ENCODE measurements at regions not wholly inside any gene's neighbourhood (a gene's known extent, or its start where the extent isn't known, plus 50 kb on each side); places are given as distances from the start of the nearest gene placed in this dataset.

DNA sequence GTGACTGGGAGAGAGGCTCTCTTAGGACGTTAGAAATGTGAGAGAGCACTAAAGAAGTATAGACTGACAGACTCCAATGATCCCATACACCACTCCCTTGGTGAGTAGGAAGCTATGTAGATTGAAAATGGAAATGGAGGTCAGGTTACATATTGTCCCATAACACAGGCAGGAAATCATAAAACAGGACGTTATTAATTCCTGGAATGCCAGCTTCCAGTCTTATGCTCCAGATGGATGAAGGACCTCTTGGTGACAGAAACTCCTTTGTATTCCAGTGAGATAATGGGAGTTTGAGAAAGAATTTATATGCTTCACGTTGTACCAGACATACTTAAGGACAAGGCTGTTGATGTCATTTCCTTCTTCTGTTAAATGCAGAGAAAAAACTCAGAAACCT, 338.2 kb upstream of the ITGA1 start:
- Mint-ChIP-seq H3K27ac (no peak overlapping the region), H3K27me3 (no peaks in the 10 kb centered on the region), H3K4me3 (no peak overlapping the region), H3K4me1 (no peaks in the 10 kb centered on the region), H3K9me3 (peaks cover 0 to 3% (median 0%) of the 10 kb centered on the region in 3 donors), H3K36me3 (no peaks in the 10 kb centered on the region)

DNA sequence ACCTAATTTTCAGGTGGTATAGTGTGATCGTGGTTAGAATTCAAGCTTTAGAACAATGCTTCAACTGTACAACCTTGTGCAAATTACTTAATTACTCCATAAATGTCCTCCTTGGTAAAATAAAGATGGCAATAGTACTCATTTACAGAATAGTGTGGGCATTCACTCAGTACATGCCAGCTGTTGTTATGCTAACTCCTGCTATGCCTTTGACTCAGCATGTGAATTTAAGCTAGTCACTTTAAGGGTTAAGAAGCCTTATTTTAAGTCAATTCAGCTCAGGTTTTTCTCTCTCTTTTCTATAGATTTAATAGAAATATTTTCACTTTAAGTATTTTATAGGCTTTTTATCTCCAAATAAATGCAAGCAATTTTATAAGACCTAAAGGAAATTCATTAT, 335.6 kb upstream of the ITGA1 start:
- Mint-ChIP-seq H3K9me3 (no peaks in the 10 kb centered on the region), H3K4me3 (no peak overlapping the region), H3K36me3 (no peaks in the 10 kb centered on the region), H3K27ac (no peak overlapping the region), H3K27me3 (no peaks in the 10 kb centered on the region), H3K4me1 (no peaks in the 10 kb centered on the region)

DNA sequence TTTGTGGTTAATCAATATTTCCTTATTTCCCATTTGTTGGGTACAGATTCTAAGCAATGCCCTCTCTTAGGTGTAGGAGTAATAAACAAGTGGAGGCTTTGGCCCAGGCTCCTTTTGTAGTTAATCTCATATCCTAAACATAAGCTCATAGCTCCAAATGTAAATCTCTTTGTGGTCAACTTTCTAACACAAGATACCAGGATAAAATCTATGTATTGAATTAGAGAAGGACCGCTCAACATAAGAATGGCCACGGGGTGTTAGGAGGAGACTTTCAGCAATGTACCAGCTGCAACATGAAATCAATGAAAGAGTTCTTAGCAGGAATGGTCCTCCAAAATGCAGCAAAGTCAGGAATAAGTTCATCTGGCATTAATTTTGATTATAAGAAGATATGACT, 334.5 kb upstream of the ITGA1 start:
- no peak overlapping the region for H3K4me3 Mint-ChIP-seq
- no peaks in the 10 kb centered on the region for H3K36me3 Mint-ChIP-seq
- H3K9me3 Mint-ChIP-seq = no peaks in the 10 kb centered on the region
- H3K27me3 Mint-ChIP-seq = no peaks in the 10 kb centered on the region
- no peak overlapping the region for H3K27ac Mint-ChIP-seq
- H3K4me1 Mint-ChIP-seq = no peaks in the 10 kb centered on the region

DNA sequence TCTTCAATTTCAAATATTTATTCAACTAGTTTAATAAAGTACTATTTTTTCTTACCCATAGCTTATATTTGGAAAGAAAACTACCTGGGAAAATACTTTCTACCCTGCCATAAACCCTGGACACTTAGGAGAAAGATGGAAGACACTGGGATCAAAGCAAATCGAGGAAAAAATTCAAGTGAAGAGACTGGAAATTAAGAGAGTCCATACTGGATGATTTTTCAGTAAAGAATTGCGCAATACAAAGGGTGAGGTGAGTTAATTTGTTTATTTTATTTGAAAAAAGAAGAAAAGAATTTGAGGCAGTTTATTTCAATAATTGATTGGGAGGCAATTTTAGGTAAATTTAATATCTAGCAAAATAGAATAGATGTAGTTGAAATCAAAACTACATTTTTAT, 331.8 kb upstream of the ITGA1 start:
- Mint-ChIP-seq H3K36me3 (no peaks in the 10 kb centered on the region), H3K9me3 (no peaks in the 10 kb centered on the region), H3K4me3 (no peak overlapping the region), H3K4me1 (no peaks in the 10 kb centered on the region), H3K27me3 (no peaks in the 10 kb centered on the region), H3K27ac (no peak overlapping the region)

DNA sequence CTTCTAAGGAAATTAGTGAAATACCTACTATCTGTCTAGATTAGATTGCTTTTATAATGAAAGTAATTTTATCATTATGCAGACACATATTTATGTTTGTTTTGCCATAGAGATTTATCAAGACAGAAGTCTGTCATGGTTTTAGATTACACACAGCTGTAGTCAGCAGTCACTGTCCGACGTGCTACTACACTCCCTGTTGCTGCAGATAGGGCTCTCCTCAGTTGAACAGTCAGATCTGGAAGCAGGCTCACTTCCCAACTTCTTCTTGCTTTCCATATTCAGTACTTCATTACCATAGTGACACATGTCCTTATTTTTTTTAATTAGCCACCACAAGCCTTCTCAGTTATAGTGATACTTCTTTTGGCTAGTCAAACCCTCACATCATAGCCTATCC, 329.9 kb upstream of the ITGA1 start:
- Mint-ChIP-seq H3K9me3 (no peaks in the 10 kb centered on the region), H3K36me3 (no peaks in the 10 kb centered on the region), H3K27ac (no peak overlapping the region), H3K4me1 (no peaks in the 10 kb centered on the region), H3K4me3 (no peak overlapping the region), H3K27me3 (no peaks in the 10 kb centered on the region)

DNA sequence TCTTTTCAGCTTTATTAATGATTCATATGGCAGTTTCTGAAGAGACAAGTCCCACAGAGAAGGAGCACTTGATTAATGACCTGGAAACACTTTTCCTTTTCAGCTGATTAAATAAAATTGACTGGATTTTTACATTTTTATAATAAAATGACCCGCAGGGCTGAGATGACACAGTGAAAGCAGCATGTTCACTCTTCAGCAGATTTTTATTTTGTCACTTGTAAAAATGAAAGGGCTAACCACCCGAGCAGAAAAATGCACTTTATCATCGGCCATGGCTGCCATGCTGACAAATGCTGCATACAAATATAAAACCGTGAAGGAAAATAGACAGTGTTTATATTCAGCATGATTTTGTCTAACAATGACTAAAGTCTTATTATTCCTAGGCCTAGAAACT, 321.6 kb upstream of the ITGA1 start:
- Mint-ChIP-seq H3K9me3 (no peaks in the 10 kb centered on the region), H3K27ac (no peak overlapping the region), H3K36me3 (no peaks in the 10 kb centered on the region), H3K27me3 (no peaks in the 10 kb centered on the region), H3K4me1 (no peaks in the 10 kb centered on the region), H3K4me3 (no peak overlapping the region)

DNA sequence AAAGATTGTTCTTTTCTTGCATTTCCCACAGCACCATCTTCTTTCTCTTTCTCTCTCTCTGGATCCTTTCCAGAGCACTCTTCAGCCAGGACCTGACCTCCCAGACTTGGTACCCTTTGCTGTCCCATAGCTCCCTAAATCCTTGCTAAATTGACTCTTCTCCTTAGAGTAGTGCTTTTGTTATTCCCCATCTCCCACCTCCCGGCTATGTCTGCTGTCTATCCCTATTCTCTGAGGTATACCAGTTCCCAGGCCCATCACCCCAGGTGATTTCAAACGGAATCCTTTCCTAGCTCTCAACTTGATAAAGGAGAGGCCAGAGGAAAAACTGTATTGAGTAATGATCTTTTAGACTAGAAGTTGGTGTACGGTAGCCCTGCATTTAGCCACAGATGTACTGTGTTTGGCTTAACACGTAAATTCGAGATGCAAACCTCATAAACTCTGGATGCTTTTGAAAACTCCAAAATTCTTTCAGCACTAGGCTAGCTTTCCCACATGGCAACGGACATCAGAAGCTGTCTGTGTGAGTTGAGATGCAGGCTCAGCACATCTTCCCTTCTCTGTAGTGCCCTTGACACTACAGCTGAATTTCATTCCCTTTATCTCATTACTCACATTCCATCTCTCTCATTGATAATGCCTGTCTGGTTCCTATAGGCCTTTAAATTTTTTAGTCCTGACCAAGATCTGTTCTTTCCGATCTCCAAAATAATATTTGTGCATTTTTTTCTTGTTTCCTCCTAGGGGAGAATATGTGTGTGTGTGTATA, 320.8 kb upstream of the ITGA1 start:
- peak overlapping the region in 1 of 3 donors; percentile 54 for H3K27ac Mint-ChIP-seq
- no peaks in the 10 kb centered on the region for H3K9me3 Mint-ChIP-seq
- no peak overlapping the region for H3K4me3 Mint-ChIP-seq
- no peaks in the 10 kb centered on the region for H3K4me1 Mint-ChIP-seq
- no peaks in the 10 kb centered on the region for H3K36me3 Mint-ChIP-seq
- H3K27me3 Mint-ChIP-seq = no peaks in the 10 kb centered on the region

DNA sequence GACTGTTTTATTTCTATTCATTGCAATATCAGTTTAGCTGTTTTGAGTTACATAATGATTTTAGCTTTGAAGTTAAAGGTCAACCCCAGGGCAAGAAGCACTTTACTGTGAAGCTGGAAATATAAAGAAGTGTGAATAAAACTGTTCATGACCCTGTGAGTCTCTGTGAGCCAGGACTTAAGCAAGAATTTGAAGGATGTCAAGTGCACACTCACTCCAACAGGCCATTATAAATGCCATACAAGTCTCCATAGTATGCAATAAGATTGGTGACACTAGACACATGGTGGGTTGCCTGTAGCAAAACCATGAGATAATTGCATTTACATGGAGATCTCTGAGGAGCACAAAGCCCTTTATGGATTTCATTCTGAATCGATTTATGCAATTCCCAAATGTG, 318.7 kb upstream of the ITGA1 start:
- Mint-ChIP-seq H3K27me3 (no peaks in the 10 kb centered on the region), H3K9me3 (no peaks in the 10 kb centered on the region), H3K4me3 (no peak overlapping the region), H3K27ac (no peak overlapping the region), H3K4me1 (no peaks in the 10 kb centered on the region), H3K36me3 (no peaks in the 10 kb centered on the region)

DNA sequence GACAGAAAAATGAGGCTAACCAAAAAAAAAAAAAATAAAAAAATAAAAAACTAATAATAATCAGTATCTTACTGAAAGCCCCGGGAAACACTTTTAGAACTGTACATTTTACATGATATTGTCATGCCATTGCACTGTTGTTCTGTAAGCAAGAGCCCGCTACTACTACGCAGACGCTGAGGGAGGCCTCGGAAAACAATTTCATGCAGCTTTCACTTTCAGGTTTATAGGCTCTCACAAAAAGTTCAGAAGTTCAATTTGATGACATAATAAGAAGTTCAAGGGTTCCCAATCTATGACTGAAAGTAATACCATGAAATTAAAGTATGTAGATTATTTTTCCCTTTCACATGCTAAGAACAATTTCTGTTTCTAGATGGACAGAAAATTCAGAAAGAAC, 318.3 kb upstream of the ITGA1 start:
- Mint-ChIP-seq H3K36me3 (no peaks in the 10 kb centered on the region), H3K9me3 (no peaks in the 10 kb centered on the region)

DNA sequence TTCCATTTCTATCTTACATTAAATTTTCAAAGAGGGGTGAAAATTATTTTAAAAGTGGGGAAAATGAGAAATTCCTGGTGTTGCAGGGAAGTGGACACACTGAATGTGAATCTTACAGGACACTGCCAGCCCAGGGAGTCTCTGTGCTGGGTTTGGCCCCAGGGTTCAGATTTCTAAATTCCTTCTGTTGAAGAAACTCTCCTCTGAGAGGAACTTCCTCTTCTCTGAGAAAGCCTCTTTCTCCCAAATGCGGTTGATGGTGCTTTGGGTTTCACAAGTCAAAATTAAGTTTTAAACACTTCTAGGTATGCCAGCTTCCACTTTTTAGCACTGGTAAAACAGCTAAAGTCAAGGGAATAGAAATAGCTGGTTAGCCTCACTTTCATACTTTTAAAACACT, 317.9 kb upstream of the ITGA1 start:
- H3K27ac Mint-ChIP-seq = no peak overlapping the region

More for the DNA sequence above, 318.3 kb upstream of the ITGA1 start:
- Mint-ChIP-seq H3K4me1 (no peaks in the 10 kb centered on the region), H3K27ac (no peak overlapping the region), H3K4me3 (no peak overlapping the region), H3K27me3 (no peaks in the 10 kb centered on the region)

DNA sequence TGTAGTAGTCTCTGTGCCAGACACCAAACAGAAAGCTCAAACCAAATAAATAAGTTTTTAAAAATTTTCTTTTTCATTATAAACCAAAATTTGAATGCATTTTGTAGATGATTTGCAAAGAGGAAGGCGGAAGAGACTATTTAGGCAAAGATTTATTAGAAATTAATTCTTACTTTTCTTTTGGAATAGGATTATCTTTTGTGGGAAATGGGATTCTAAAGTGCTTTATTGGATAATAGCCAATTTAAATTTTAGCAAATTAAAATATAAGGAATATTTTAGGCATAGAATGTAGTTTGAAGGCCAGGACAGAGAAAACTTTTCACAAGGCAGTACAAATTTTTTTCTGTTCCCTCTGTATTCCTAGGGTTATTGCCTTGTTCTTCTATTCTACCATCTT, 311.4 kb upstream of the ITGA1 start:
- no peak overlapping the region for H3K27ac Mint-ChIP-seq
- peaks cover 0 to 4% (median 4%) of the 10 kb centered on the region in 3 donors for H3K9me3 Mint-ChIP-seq
- no peak overlapping the region for H3K4me3 Mint-ChIP-seq
- H3K4me1 Mint-ChIP-seq = no peaks in the 10 kb centered on the region
- no peaks in the 10 kb centered on the region for H3K36me3 Mint-ChIP-seq
- H3K27me3 Mint-ChIP-seq = peaks cover 1% of the 10 kb centered on the region

More for the DNA sequence above, 317.9 kb upstream of the ITGA1 start:
- H3K4me1 Mint-ChIP-seq = no peaks in the 10 kb centered on the region
- H3K9me3 Mint-ChIP-seq = no peaks in the 10 kb centered on the region
- no peaks in the 10 kb centered on the region for H3K27me3 Mint-ChIP-seq
- H3K36me3 Mint-ChIP-seq = no peaks in the 10 kb centered on the region
- no peak overlapping the region for H3K4me3 Mint-ChIP-seq

DNA sequence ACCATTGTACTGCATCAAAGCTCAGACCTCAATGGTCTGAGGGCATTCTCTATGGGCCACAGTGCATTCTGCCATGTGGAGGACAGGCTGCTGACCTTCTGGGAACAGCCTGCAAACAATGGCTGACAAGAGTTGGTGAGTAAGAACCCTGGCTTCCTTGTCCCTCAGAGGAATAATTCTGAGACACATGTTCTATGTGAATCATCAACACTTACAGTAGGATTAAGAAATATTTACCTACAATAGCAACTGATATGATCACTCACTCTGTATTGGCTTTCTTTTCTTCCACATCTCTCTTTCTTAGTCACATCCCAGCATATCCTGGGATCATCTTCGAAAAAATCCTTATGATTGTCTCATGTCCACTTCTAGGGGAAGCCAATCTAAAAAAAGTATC, 306.5 kb upstream of the ITGA1 start:
- peaks cover 0 to under 1% (median 0%) of the 10 kb centered on the region in 3 donors for H3K4me1 Mint-ChIP-seq
- no peaks in the 10 kb centered on the region for H3K36me3 Mint-ChIP-seq
- H3K9me3 Mint-ChIP-seq = peaks cover 0 to 8% (median 3%) of the 10 kb centered on the region in 3 donors
- H3K27me3 Mint-ChIP-seq = no peaks in the 10 kb centered on the region
- H3K4me3 Mint-ChIP-seq = no peak overlapping the region
- no peak overlapping the region for H3K27ac Mint-ChIP-seq

DNA sequence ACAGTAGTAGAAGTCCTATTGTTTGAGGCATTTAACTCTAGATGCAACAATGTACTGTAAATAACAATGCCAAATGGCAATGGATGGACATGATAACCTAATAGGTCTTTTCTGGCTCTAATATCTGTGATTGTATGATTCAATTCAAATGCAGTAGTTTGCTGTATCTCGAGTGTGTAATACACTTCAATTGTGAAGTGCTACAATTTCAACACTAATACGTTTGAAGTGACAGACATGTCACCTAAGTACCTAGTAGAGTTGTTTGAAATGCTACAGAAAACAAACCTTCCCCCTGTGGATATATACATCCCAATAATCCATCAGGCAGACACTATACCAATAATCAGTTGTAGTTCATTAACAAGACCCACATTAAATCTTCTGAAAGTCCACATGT, 305.9 kb upstream of the ITGA1 start:
- H3K27me3 Mint-ChIP-seq = no peaks in the 10 kb centered on the region

DNA sequence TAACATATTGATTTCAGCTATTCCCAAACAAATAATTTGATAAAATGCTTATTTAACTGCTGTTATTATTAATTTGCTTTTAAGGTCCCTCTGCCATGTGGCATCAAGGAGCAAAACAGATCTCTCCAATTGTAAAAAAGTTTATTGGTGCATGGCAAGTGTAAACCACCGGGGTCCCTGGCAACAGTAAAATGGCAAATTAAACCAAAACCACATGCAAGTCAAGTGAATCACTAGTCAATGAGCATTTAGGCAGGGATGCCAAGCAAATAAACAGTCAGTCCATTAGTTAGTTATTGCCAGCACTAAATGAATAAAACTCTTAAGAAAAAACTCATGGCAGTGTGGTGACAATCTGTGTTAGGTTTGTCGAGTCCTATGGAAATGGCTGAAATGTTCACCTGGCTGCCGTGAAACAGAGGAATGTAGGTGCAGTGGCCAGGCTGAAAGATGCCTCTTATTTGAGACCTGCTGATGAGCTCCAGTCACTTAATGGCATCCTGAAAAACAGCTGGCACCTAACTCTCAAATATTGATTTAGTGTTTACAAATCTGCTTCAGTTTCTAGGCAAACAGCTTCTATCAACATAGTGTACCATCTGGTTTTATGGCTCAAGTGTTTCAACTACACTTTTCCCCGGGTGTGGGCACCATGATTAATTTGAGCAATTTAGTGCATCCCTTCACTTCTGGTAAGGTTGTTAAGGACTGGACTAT, 296.5 kb upstream of the ITGA1 start:
- Mint-ChIP-seq H3K36me3 (no peaks in the 10 kb centered on the region), H3K9me3 (no peaks in the 10 kb centered on the region), H3K27ac (no peak overlapping the region), H3K27me3 (no peaks in the 10 kb centered on the region), H3K4me1 (peaks cover 0 to under 1% (median 0%) of the 10 kb centered on the region in 3 donors), H3K4me3 (no peak overlapping the region)

More for the DNA sequence above, 305.9 kb upstream of the ITGA1 start:
- Mint-ChIP-seq H3K27ac (no peak overlapping the region), H3K36me3 (no peaks in the 10 kb centered on the region), H3K4me3 (no peak overlapping the region), H3K9me3 (peaks cover 0 to 8% (median 3%) of the 10 kb centered on the region in 3 donors), H3K4me1 (peaks cover 0 to 1% (median 0%) of the 10 kb centered on the region in 3 donors)

DNA sequence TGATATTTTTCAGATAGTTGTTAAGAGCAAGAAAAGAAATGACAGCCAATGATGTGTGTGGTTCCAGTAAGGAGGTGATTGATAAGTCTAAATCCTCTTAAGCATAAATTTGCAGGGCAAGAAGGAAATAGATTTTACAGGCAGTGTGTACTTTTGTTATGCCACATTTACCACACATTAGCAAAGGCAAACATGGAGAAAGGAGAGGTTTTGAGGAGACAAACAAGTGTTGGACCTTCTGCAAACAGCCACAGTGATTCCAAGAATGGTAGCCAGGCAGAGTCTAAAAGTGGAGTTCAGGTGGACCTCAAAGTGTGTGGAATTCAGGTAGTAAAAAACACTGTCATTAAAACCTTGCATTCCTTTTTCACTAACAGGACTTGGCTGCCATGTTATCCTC, 295.9 kb upstream of the ITGA1 start:
- H3K27ac Mint-ChIP-seq = no peak overlapping the region
- no peak overlapping the region for H3K4me3 Mint-ChIP-seq
- H3K9me3 Mint-ChIP-seq = no peaks in the 10 kb centered on the region
- H3K4me1 Mint-ChIP-seq = no peaks in the 10 kb centered on the region
- H3K27me3 Mint-ChIP-seq = no peaks in the 10 kb centered on the region
- H3K36me3 Mint-ChIP-seq = no peaks in the 10 kb centered on the region

DNA sequence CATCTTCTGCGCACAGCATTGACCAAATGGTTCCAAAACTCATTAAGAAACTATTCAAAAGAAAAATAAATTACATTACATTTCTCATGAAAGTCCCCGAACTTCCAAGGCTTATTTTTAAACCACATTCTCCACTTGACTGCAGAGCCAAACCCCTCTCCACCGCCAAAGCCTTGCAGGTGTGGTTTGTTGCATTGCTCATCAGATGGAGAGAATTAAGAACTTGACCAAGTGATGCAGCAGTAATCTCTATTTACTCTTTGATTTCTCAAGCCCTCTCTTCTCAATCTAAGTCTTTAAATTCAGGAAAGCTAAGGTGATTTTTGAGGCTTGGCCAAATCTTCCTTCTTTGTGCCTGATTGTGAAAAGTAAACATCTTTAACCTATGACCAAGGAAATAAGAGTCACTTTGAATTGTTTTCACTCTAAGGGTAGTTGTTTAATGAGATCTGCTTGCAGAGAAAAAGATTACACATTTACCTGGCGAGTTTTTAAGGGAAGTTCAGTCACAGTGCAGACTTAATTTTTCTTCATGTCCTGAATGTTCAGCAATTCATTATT, 290.5 kb upstream of the ITGA1 start:
- Mint-ChIP-seq H3K4me3 (no peak overlapping the region), H3K9me3 (no peaks in the 10 kb centered on the region), H3K27ac (no peak overlapping the region), H3K27me3 (no peaks in the 10 kb centered on the region), H3K36me3 (no peaks in the 10 kb centered on the region), H3K4me1 (no peaks in the 10 kb centered on the region)

Data from IgD-negative memory B cell (primary cell).